ENCODE measurements at regions not wholly inside any gene's neighbourhood (a gene's known extent, or its start where the extent isn't known, plus 50 kb on each side); places are given as distances from the start of the nearest gene placed in this dataset.

- no peak for DNase-seq (ENCODE audit: low spot score)
- intact Hi-C loops (cut with DNase I) = no loop called here
Measured at GRCh38 chr10:117740088-117740487, 197.5 kb downstream of the EMX2 start.

- intact Hi-C loops (cut with DNase I) = no loop called here
- no peak for DNase-seq (ENCODE audit: low spot score)
Measured at GRCh38 chr10:117740691-117741222, 198.2 kb downstream of the EMX2 start.

GRCh38 chr10:117741524-117741923 is 199.0 kb downstream of the EMX2 start:
- no peak for DNase-seq (ENCODE audit: low spot score)
- intact Hi-C loops (cut with DNase I) = no loop called here

GRCh38 chr10:117743509-117743908 is 201.0 kb downstream of the EMX2 start:
- intact Hi-C loops (cut with DNase I) = no loop called here
- no peak for DNase-seq (ENCODE audit: low spot score)

GRCh38 chr10:117745301-117745700 is 202.8 kb downstream of the EMX2 start:
- no peak for DNase-seq (ENCODE audit: low spot score)
- intact Hi-C loops (cut with DNase I) = no loop called here

- DNase-seq (ENCODE audit: low spot score) = no peak
- intact Hi-C loops (cut with DNase I) = no loop called here
Measured at GRCh38 chr10:117746541-117747448, 204.2 kb downstream of the EMX2 start.

GRCh38 chr10:117747636-117748035 is 205.1 kb downstream of the EMX2 start:
- no peak for DNase-seq (ENCODE audit: low spot score)
- intact Hi-C loops (cut with DNase I) = no loop called here

- no peak for DNase-seq (ENCODE audit: low spot score)
- intact Hi-C loops (cut with DNase I) = no loop called here
Measured at GRCh38 chr10:117748058-117748457, 205.5 kb downstream of the EMX2 start.

- intact Hi-C loops (cut with DNase I) = no loop called here
- no peak for DNase-seq (ENCODE audit: low spot score)
Measured at GRCh38 chr10:117750616-117751015, 208.1 kb downstream of the EMX2 start.

- intact Hi-C loops (cut with DNase I) = no loop called here
- DNase-seq (ENCODE audit: low spot score) = no peak
Measured at GRCh38 chr10:117751259-117751658, 208.7 kb downstream of the EMX2 start.

GRCh38 chr10:117752103-117752502 is 209.6 kb downstream of the EMX2 start:
- intact Hi-C loops (cut with DNase I) = no loop called here
- no peak for DNase-seq (ENCODE audit: low spot score)

GRCh38 chr10:117754770-117755658 is 212.5 kb downstream of the EMX2 start:
- no peak for DNase-seq (ENCODE audit: low spot score)
- intact Hi-C loops (cut with DNase I) = no loop called here

GRCh38 chr10:117755659-117756014 is 213.1 kb downstream of the EMX2 start:
- DNase-seq (ENCODE audit: low spot score) = no peak
- intact Hi-C loops (cut with DNase I) = no loop called here

- DNase-seq (ENCODE audit: low spot score) = no peak
- intact Hi-C loops (cut with DNase I) = no loop called here
Measured at GRCh38 chr10:117757086-117757720, 214.7 kb downstream of the EMX2 start.

GRCh38 chr10:117759266-117759665 is 216.7 kb downstream of the EMX2 start:
- intact Hi-C loops (cut with DNase I) = no loop called here
- no peak for DNase-seq (ENCODE audit: low spot score)

GRCh38 chr10:117761695-117762094 is 219.1 kb downstream of the EMX2 start:
- intact Hi-C loops (cut with DNase I) = no loop called here
- DNase-seq (ENCODE audit: low spot score) = no peak

GRCh38 chr10:117762126-117762818 is 219.7 kb downstream of the EMX2 start:
- DNase-seq (ENCODE audit: low spot score) = no peak
- intact Hi-C loops (cut with DNase I) = no loop called here

GRCh38 chr10:117762819-117763172 is 220.2 kb downstream of the EMX2 start:
- no peak for DNase-seq (ENCODE audit: low spot score)
- intact Hi-C loops (cut with DNase I) = no loop called here

GRCh38 chr10:117763528-117763927 is 221.0 kb downstream of the EMX2 start:
- DNase-seq (ENCODE audit: low spot score) = no peak
- intact Hi-C loops (cut with DNase I) = no loop called here

Data from cardiac septum (tissue), 1 donor.